NCI-H2107 treated with DMSO at 0.1 percent for 48 hours (cell line): ENCODE measurements at regions not wholly inside any gene's neighbourhood (a gene's known extent, or its start where the extent isn't known, plus 50 kb on each side); places are given as distances from the start of the nearest gene placed in this dataset.
"Not testable (repeated sequence)": the region's sequence is repeated elsewhere in the genome, so short reads cannot be mapped to it uniquely, and the experiment has no call there.

Experiments used
- DNase-seq: peaks from one replicate; lab custom pipeline; 2025; ENCODE audit not compliant: unreplicated experiment; lab: John Stamatoyannopoulos, UW

DNA sequence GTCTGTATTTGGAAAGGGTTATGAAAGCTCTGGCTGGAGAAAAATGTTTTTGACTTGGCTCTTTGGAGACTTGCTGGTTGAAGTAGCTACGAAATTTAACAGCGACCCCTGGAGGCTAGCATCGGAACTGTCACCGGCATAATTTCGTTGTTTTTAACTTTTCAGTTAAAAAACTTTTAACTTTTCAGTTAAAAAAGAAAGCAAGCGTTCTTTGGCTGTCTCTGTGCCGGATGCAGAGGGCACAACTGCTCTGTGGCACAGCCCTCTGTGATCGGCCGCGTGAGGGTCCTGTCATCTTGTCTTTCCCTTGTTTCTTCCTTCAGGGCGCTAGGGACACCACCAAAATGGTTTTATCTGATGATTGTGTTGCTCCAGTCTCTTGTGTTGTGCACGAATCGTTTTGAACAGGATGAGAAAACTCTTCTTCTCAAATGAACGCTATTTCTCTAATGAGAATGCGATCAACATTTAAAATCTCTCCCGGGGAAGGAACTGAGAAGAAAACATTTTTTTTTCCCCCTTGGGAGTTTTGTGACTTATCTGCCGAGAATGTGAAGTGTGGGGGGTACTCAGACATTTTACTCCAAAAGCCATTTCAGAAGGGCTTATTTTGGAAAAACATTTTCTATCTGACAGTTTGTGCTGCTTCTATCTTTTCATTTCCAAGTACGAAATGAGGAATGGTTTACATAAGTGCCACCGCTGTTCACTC lies 57.1 kb downstream of the ADCYAP1 start:
- no peak for DNase-seq

DNA sequence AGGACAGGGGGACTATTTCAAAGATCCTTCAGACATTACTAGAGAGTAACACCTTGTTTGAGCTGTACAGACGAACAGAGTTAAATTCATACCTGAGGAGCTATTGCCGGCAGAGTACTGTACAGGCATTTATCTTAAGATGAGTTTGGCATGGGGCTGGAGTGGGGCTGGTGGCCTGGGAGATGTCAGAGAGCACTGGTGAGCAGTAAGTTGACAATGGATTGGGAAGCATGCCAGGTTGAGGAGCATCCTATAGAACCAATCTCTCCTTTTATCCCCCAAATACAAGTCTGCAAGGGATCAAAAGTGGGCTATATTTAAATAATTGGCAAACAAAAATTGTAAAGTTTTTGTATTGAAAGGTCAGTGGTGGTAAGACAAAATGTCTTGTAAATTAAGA lies 58.6 kb downstream of the ADCYAP1 start:
- no peak for DNase-seq

DNA sequence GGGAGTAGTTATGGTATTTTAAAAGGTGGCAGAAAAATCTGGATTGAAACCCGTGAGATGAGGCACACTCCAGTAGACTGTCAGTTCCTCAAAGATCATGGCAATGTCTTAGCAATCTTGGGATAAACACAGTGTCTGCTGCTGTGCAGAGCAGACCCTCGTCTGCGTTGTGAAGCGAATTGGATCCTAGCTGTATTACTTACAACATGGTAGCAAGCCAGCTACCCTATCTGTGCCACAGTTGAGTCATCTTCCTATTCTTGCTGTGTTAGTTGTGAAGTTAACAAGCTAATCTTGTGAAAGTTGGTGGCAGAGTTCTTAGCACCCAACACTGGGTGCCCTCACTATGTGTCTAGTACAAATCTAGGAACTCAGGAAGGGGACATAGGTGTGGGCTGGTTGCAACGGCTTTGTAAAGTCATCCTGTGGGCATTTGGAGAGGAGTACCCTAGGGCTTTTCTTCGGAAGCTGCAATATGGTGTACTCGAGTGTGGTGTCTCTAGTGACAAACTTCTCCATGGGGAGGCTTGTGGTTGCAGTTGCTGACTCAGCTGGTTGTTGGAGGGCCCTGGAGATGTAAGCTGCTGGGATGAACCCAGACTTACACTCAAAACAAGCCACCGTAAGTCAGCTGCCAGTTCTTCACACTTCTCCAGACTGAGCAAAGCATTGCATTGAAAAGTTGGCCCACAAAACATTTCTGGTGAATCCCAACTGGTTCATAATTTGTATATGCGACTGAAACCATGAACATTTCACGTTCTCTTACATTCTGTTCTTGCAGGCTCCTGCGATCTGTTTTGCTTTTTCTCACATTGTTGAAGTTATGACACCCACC lies 61.5 kb downstream of the ADCYAP1 start:
- DNase-seq, result no peak

DNA sequence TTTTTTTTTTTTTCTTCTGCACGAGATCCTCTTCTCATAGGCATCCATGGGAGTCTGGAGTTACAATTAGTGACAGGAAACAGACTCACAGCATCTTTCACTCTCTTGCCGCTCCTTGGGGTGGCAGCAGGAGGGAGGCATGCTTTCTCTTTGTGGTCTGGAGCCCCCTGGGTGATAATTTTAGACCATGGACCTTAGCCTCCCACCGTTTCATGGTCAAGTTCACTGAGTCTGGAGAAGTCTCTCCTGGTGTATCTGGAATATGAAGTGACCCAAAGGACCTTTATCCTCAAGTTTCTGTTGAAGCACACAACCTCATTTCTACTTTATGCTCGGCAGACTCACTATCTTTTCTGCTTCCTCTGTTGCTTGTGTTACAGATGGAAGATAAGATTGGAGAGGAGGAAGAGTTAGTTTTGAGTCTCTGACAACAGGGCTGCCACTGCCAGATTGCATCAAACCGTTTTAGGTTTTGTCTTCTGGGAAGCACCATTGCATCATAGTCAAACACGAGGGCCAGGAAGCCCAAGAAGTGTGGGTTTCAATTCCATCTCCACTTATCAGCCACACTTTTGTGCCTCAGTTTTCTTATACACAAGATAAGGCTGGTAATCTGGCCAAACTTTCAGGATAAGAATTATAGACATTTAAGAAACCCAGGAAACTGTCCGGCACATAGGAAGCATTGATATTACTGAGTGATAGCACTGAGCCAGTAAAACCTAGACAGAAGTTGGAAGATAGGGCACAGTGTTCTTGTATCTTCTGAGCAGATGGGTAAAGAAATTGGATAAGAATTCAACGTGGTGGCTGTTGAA lies 62.3 kb downstream of the ADCYAP1 start:
- DNase-seq, result no peak

GRCh38 chr18:968910-969309 lies 64.2 kb downstream of the ADCYAP1 start:
- not testable (repeated sequence) for DNase-seq

DNA sequence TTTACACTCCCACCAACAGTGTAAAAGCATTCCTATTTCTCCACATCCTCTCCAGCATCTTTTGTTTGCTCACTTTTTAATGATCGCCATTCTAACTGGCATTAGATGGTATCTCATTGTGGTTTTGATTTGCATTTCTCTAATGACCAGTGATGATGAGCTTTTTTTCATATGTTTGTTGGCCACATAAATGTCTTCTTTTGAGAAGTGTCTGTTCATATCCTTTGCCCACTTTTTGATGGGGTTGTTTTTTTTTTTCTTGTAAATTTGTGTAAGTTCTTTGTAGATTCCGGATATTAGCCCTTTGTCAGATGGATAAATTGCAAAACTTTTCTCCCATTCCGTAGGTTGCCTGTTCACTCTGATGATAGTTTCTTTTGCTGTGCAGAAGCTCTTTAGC lies 64.6 kb downstream of the ADCYAP1 start:
- not testable (repeated sequence) for DNase-seq

DNA sequence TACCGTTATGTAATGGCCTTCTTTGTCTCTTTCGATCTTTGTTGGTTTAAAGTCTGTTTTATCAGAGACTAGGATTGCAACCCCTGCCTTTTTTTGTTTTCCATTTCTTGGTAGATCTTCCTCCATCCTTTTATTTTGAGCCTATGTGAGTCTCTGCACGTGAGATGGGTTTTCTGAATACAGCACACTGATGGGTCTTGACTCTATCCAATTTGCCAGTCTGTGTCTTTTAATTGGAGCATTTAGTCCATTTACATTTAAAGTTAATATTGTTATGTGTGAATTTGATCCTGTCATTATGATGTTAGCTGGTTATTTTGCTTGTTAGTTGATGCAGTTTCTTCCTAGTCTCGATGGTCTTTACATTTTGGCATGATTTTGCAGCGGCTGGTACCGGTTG lies 69.9 kb downstream of the ADCYAP1 start:
- DNase-seq, result not testable (repeated sequence)

DNA sequence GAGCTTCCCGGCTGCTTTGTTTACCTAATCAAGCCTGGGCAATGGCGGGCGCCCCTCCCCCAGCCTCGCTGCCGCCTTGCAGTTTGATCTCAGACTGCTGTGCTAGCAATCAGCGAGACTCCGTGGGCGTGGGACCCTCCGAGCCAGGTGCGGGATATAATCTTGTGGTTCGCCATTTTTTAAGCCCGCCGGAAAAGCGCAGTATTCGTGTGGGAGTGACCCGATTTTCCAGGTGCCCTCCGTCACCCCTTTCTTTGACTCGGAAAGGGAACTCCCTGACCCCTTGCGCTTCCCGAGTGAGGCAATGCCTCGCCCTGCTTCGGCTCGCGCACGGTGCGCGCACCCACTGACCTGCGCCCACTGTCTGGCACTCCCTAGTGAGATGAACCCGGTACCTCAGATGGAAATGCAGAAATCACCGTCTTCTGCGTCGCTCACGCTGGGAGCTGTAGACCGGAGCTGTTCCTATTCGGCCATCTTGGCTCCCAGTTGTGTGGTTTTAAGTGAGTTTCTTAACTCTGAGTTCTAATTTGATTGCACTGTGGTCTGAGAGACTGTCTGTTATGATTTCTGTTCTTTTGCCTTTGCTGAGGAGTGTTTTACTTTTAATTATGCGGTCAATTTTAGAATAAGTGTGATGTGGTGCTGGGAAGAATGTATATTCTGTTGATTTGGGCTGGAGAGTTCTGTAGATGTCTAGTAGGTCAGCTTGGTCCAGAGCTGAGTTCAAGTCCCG lies 71.9 kb downstream of the ADCYAP1 start:
- DNase-seq, result not testable (repeated sequence)

DNA sequence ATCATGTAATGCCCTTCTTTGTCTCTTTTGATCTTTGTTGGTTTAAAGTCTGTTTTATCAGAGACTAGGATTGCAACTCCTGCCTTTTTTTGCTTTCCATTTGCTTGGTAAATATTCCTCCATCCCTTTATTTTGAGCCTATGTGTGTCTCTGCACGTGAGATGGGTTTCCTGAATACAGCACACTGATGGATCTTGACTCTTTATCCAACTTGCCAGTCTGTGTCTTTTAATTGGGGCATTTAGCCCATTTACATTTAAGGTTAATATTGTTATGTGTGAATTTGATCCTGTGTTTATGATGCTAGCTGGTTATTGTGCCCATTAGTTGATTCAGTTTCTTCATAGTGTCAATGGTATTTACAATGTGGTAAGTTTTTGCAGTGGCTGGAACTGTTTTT lies 72.7 kb downstream of the ADCYAP1 start:
- not testable (repeated sequence) for DNase-seq

- DNase-seq, result not testable (repeated sequence)
These were observed 73.1 kb downstream of the ADCYAP1 start for GRCh38 chr18:977732-978131.

DNA sequence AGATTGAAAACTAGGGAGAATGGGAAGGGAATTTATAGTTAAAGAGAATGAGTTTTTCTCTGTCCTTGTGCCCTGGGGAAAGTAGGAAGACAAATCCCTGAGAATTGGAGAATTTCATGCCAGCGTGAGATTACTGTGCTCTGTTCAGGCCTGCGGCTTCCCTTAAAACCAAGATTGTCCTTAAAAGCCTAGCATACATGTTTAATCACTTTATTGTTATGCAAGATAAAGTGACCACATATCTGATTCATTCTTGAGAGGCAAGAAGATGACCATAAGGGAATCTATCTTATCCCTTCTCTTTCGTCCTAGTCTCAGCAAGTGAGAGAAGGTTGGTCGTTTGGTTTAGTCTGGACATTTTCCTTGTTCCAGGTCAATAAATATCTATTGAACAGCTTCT lies 75.9 kb downstream of the ADCYAP1 start:
- no peak for DNase-seq

DNA sequence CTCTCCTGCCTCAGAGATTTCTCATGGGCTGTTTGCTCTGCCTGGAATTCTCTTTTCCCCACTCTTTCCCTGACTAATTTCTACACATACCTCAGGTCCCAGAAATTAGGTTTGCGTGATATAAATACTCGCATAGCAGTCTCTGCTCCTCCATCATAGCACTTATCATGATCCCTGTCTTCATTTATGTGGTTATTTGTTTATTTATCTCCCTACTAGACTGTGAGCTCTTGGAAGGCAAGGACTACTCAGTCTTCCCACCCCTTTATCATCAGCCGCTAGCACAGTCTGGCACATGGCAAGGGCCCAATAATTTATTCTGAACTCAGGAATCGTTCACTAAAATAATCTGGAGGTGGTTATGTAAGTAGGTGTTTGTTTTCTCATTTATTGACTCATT lies 79.3 kb downstream of the ADCYAP1 start:
- no peak for DNase-seq

- no peak for DNase-seq
These were observed 80.6 kb downstream of the ADCYAP1 start for GRCh38 chr18:985212-985661.

DNA sequence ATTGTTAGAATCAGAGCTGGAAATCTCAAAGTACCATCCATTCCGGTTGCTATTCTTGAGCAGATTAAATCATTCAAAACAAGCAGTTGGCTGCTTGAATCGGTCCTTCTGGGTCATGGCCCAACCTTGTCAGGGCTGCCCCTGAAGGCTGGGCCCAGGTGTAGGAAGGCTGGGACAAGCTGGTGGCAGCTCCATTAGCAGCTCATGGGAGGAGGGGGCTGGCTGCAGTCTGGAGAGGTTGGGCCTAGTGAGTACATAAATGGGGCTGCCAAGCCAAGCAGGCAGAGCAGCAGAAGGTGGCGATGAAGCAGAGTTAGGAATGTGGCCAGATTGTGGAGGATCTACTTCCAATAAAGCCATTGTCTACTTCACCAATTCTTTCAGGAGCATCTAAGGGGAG lies 81.4 kb downstream of the ADCYAP1 start:
- no peak for DNase-seq

DNA sequence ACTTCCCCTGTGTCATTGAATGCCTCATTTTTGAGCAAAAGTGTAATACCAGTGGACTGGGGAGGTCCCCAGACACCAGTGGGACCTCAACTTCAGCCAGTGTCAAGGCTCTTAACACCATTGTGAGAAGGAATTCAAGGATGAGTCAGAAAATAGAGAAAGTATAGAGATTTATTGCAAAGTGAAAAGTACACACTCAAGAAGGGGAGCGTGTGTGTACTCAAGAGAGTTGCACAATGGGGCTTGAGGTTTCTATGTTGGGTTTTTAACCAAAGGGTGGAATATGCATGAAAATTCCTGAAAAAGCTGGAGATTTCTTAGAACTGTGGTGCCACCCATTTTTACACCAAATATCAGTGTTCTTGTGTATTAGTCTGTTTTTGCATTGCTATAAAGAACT lies 81.9 kb downstream of the ADCYAP1 start:
- DNase-seq, result no peak

DNA sequence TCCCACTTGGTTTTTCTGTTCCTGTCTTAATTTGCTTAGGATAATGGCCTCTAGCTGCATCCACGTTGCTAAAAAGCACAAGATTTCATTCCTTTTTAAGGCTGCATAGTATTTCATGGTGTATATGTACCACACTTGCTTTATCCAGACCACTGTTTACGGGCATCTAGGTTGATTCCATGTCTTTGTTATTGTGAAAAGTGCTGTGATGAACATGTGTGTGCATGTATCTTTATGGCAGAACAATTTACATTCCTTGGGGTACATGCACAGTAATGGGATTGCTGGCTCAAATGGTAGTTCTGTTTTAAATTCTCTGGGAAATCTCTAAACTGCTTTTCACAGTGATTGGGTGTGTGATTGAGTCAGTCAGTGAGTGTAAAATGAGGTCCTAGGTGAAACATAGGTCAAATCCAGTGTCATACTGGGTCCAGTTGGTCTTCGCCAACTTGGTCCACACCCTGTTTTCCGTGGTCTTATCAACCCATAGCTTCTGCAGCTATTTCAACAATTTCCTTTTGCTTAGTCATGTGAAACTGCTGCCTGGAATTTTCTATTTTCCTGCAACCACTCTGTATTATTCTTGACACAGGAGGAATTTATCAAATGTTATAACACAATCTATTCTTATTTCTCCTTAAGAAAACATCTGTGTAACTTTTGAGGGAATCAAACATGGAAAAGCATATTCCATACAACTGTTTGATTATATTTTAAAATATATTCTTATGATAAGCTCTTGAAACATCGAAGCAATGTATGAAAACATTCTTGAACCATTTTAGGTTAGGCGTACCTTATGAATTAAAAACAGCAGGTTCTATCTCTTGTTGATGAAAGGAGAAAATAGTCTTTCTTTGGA lies 82.9 kb downstream of the ADCYAP1 start:
- DNase-seq, result no peak

DNA sequence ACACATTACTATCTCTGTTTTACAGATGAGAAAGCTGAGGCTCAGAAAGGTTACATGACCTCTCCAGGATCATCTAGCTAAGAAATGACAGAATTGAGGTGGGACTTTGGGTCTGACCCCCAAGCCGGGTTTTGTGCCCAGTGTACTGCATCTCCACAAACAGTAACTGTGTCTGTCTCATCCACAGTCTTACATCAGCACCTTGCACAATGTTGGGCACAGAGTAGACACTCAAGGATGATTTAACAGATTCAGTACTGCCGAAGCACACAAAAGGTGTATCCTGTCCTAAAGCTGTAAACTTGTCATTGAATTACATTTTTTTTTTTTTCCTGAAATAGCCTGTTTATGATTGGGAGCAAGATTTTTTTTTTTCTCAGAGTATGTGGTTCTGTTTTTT lies 84.8 kb downstream of the ADCYAP1 start:
- no peak for DNase-seq

DNA sequence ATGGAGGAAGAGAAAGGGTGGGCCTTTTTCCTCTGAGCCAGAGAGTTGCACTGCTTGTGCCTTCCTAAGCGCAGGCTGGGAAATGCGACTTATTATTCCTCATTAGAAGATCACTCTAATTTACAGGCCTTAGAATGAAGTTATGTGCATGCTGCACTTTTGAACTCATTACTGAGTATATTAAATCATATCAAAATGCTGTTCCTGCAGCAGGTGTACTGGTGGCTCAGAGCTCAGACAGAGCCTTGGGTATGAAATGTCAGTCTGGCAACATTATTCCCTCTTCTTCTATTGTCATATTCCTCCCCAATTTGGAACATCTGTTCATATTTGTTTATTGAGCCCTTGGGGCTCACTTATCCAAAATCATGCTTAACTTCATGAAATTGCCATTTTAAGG lies 85.5 kb downstream of the ADCYAP1 start:
- no peak for DNase-seq

DNA sequence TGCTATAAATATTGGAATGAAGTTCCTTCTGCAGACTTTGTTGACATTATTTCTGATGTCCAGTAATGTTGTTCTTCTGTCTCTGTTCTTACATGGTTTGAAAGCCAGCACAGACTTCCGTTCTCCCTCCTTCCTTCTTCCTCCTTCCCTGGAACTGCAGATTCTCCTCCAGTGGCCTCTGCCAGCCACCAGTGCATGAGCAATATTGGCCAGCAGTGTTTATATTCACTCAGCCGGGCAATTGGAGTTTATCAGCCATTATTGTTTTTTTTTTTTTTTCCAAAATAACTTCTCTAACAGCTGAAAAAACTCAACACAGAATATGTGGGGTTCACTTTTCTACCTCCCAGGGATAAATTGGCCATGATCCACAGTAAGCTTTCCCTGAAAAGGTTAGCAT lies 86.8 kb downstream of the ADCYAP1 start:
- DNase-seq, result no peak

DNA sequence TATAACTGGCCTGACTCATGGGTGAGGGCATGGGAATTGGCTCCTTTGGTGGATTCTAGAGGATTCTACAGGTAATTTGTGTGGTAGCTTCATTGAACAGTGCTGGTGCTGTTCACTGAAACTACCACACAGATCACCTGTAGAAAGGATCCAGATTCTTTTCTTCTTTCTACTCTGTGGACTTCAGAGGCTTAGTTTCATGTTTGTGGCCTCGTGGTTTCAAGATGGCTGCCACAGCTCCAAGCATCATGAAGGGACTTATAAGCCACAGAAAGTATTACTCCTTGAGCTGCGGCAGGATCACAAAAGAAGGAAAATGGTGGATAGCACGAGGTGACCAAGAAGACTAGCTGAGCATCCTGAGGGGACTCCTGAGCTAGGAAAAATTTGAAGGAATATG lies 88.9 kb downstream of the ADCYAP1 start:
- DNase-seq, result no peak
